RWPE2 (cell line): ENCODE measurements at regions not wholly inside any gene's neighbourhood (a gene's known extent, or its start where the extent isn't known, plus 50 kb on each side); places are given as distances from the start of the nearest gene placed in this dataset.

Source experiments
- ATAC-seq: fragments of 200-7000 bp; cut with Tn5 transposase; 3 replicates; pipeline ENCODE4 v1.9.1; 2021; ENCODE audit warnings: low read depth
- DNase-seq: peaks from one replicate; pipeline ENCODE4 v3.0.0-alpha.2; 2020; ENCODE audit warnings: low spot score
- H3K27ac ChIP-seq: fragments of 450-650 bp; 2 replicates; pipeline ENCODE4 v1.5.1; 2017; ENCODE audit warnings: mild to moderate bottlenecking; ENCODE audit not compliant: poor library complexity, severe bottlenecking
- H3K27me3 ChIP-seq: fragments of 250-450 bp; sonication (Bioruptor Pico); 2 replicates; pipeline ENCODE4 v1.5.1; 2021; ENCODE audit warnings: mild to moderate bottlenecking, moderate library complexity; ENCODE audit not compliant: insufficient read depth, poor library complexity, severe bottlenecking
- H3K36me3 ChIP-seq: fragments of 250-450 bp; sonication (Bioruptor Pico); 2 replicates; pipeline ENCODE4 v1.5.1; 2020; ENCODE audit warnings: low read depth, mild to moderate bottlenecking, moderate library complexity
- H3K4me1 ChIP-seq: fragments of 250-450 bp; sonication (Bioruptor Pico); 2 replicates; pipeline ENCODE4 v1.5.1; 2021; ENCODE audit warnings: mild to moderate bottlenecking, moderate library complexity; ENCODE audit not compliant: insufficient read depth, poor library complexity, severe bottlenecking
- H3K4me3 ChIP-seq: fragments of 250-450 bp; sonication (Bioruptor Pico); 2 replicates; pipeline ENCODE4 v1.5.1; 2021; ENCODE audit warnings: mild to moderate bottlenecking, moderate library complexity; ENCODE audit not compliant: severe bottlenecking
- H3K9me3 ChIP-seq: fragments of 250-450 bp; sonication (Bioruptor Pico); 2 replicates; pipeline ENCODE4 v1.5.1; 2021; ENCODE audit warnings: mild to moderate bottlenecking, moderate library complexity; ENCODE audit not compliant: severe bottlenecking
- CTCF ChIP-seq: fragments of 450-650 bp; IDR thresholded peaks from one replicate; pipeline ENCODE4 v1.5.1; 2017; ENCODE audit warnings: mild to moderate bottlenecking, moderate library complexity; ENCODE audit not compliant: poor library complexity, severe bottlenecking

- ATAC-seq (no peak), DNase-seq (no peak)
- no peaks in the 10 kb centered on the region for H3K27me3 ChIP-seq
- no peak for TF ChIP-seq CTCF
- no peak overlapping the region for H3K27ac ChIP-seq
- peaks cover 26% of the 10 kb centered on the region for H3K4me1 ChIP-seq
- no peak overlapping the region for H3K4me3 ChIP-seq
- H3K9me3 ChIP-seq, result no peaks in the 10 kb centered on the region
- no peaks in the 10 kb centered on the region for H3K36me3 ChIP-seq
Observed at GRCh38 chr4:159432436-159432835, 329.6 kb downstream of the RAPGEF2 start.

- Histone ChIP-seq H3K4me1 (peaks cover 26% of the 10 kb centered on the region), H3K27ac (no peak overlapping the region), H3K9me3 (no peaks in the 10 kb centered on the region), H3K36me3 (no peaks in the 10 kb centered on the region), H3K4me3 (no peak overlapping the region), H3K27me3 (no peaks in the 10 kb centered on the region)
- DNase-seq (no peak), ATAC-seq (no peak)
- no peak for TF ChIP-seq CTCF
Observed at GRCh38 chr4:159433337-159433736, 330.5 kb downstream of the RAPGEF2 start.

GRCh38 chr4:159434114-159434870, 331.4 kb downstream of the RAPGEF2 start:
- no peaks in the 10 kb centered on the region for H3K36me3 ChIP-seq
- ATAC-seq (peak; percentile 88), DNase-seq (no peak)
- H3K4me1 ChIP-seq, result peaks cover 26% of the 10 kb centered on the region
- no peak for TF ChIP-seq CTCF
- no peaks in the 10 kb centered on the region for H3K27me3 ChIP-seq
- peak overlapping the region; percentile 28 for H3K27ac ChIP-seq
- no peaks in the 10 kb centered on the region for H3K9me3 ChIP-seq
- no peak overlapping the region for H3K4me3 ChIP-seq

- no peak for ATAC-seq
- Histone ChIP-seq H3K27me3 (no peaks in the 10 kb centered on the region), H3K4me1 (peaks cover 26% of the 10 kb centered on the region), H3K9me3 (no peaks in the 10 kb centered on the region), H3K36me3 (no peaks in the 10 kb centered on the region), H3K4me3 (no peak overlapping the region), H3K27ac (peak overlapping the region; percentile 28)
- no peak for DNase-seq
- no peak for TF ChIP-seq CTCF
Observed at GRCh38 chr4:159434871-159435241, 332.0 kb downstream of the RAPGEF2 start.

- H3K4me3 ChIP-seq, result no peak overlapping the region
- no peaks in the 10 kb centered on the region for H3K36me3 ChIP-seq
- no peak for ATAC-seq
- no peaks in the 10 kb centered on the region for H3K9me3 ChIP-seq
- TF ChIP-seq CTCF, result no peak
- H3K27me3 ChIP-seq, result no peaks in the 10 kb centered on the region
- DNase-seq, result no peak
- H3K27ac ChIP-seq, result peak overlapping the region; percentile 28
- peaks cover 26% of the 10 kb centered on the region for H3K4me1 ChIP-seq
Observed at GRCh38 chr4:159435561-159436023, 332.7 kb downstream of the RAPGEF2 start.
